ENCODE measurements at regions not wholly inside any gene's neighbourhood (a gene's known extent, or its start where the extent isn't known, plus 50 kb on each side); places are given as distances from the start of the nearest gene placed in this dataset.

DNA sequence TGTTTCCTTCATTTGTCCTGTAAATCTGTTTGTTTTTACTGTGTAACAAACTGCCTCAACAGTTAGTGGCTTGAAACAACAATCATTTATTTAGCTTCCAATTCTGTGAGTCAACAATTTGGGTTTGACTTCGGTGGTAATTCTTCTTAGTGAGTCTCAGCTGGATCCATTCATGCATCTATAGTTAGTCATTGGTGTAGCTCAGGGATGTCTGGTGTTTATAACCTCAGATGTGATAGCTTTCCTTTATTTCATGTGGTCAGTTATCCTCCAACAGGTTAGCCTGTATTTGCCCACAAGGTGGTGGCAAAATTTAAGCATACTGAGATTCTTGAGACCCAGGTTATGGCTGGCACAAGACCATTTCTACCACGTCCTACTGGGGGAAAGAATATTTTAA, 1267.2 kb downstream of the RAPGEF2 start:
- H3K9me3 ChIP-seq (ENCODE audit: insufficient read depth, low read length, severe bottlenecking) = no peaks in the 10 kb centered on the region
- H3K27ac ChIP-seq (ENCODE audit: low read length) = no peak overlapping the region
- no peak for TF ChIP-seq EZH2 (IDR thresholded peaks at IDR 0.05; ENCODE audit: borderline replicate concordance, low read depth, low read length, severe bottlenecking)
- TF ChIP-seq, protein P1, sequence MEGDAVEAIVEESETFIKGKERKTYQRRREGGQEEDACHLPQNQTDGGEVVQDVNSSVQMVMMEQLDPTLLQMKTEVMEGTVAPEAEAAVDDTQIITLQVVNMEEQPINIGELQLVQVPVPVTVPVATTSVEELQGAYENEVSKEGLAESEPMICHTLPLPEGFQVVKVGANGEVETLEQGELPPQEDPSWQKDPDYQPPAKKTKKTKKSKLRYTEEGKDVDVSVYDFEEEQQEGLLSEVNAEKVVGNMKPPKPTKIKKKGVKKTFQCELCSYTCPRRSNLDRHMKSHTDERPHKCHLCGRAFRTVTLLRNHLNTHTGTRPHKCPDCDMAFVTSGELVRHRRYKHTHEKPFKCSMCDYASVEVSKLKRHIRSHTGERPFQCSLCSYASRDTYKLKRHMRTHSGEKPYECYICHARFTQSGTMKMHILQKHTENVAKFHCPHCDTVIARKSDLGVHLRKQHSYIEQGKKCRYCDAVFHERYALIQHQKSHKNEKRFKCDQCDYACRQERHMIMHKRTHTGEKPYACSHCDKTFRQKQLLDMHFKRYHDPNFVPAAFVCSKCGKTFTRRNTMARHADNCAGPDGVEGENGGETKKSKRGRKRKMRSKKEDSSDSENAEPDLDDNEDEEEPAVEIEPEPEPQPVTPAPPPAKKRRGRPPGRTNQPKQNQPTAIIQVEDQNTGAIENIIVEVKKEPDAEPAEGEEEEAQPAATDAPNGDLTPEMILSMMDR (IDR thresholded peaks at IDR 0.05; ENCODE audit: borderline replicate concordance, extremely low read depth, low read length, poor library complexity, severe bottlenecking) = no peak
- H3K27me3 ChIP-seq (ENCODE audit: insufficient read depth, low read length, poor library complexity) = no peaks in the 10 kb centered on the region
- no peaks in the 10 kb centered on the region for H4K20me1 ChIP-seq (ENCODE audit: insufficient read depth, low read length)
- no peak overlapping the region for H3K4me3 ChIP-seq (ENCODE audit: low read depth in 1 of 2, low read length in 2 of 2)
- no peaks in the 10 kb centered on the region for H3K4me1 ChIP-seq (ENCODE audit: insufficient read depth, low read length)
- H2AFZ ChIP-seq (ENCODE audit: low read depth, low read length) = no peak overlapping the region
- no peak overlapping the region for H3K9ac ChIP-seq (ENCODE audit: low read depth, low read length)
- H3K36me3 ChIP-seq (ENCODE audit: insufficient read depth, low read length) = no peaks in the 10 kb centered on the region
- no peak overlapping the region for H3K4me2 ChIP-seq (ENCODE audit: insufficient read depth, low read length)
- no peak for DNase-seq
- no peaks in the 10 kb centered on the region for H3K79me2 ChIP-seq (ENCODE audit: insufficient read depth, low read length)
- ATAC-seq (ENCODE audit: insufficient read depth, low read depth) = no peak

DNA sequence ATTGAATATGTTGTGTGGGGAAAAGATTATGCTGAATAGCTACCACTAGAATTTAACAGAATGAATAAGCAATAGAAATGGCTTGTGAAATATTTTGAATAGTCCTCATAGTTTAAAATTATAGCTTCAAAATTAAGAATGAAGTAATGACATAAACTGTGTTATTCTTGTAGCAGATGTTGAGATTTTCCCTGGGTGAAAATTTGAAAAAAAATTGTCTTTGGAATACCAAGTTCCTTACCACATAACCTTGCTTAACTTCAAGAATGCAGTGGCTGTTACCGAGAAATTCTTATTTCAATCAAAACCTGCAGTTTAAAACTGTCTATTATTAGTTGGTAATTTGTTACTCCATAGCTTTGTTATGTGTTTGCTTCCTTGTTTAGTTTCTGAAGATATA, 1268.6 kb downstream of the RAPGEF2 start:
- Histone ChIP-seq H3K27ac (ENCODE audit: low read length) (no peak overlapping the region), H3K9me3 (ENCODE audit: insufficient read depth, low read length, severe bottlenecking) (no peaks in the 10 kb centered on the region), H3K4me2 (ENCODE audit: insufficient read depth, low read length) (no peak overlapping the region), H4K20me1 (ENCODE audit: insufficient read depth, low read length) (no peaks in the 10 kb centered on the region), H3K36me3 (ENCODE audit: insufficient read depth, low read length) (no peaks in the 10 kb centered on the region), H3K4me3 (ENCODE audit: low read depth in 1 of 2, low read length in 2 of 2) (no peak overlapping the region), H2AFZ (ENCODE audit: low read depth, low read length) (no peak overlapping the region), H3K4me1 (ENCODE audit: insufficient read depth, low read length) (no peaks in the 10 kb centered on the region), H3K79me2 (ENCODE audit: insufficient read depth, low read length) (no peaks in the 10 kb centered on the region), H3K9ac (ENCODE audit: low read depth, low read length) (no peak overlapping the region), H3K27me3 (ENCODE audit: insufficient read depth, low read length, poor library complexity) (no peaks in the 10 kb centered on the region)
- no peak for ATAC-seq (ENCODE audit: insufficient read depth, low read depth)
- TF ChIP-seq, protein P1 (IDR thresholded peaks at IDR 0.05; ENCODE audit: borderline replicate concordance, extremely low read depth, low read length, poor library complexity, severe bottlenecking) = no peak
- TF ChIP-seq EZH2 (IDR thresholded peaks at IDR 0.05; ENCODE audit: borderline replicate concordance, low read depth, low read length, severe bottlenecking) = no peak
- no peak for DNase-seq

DNA sequence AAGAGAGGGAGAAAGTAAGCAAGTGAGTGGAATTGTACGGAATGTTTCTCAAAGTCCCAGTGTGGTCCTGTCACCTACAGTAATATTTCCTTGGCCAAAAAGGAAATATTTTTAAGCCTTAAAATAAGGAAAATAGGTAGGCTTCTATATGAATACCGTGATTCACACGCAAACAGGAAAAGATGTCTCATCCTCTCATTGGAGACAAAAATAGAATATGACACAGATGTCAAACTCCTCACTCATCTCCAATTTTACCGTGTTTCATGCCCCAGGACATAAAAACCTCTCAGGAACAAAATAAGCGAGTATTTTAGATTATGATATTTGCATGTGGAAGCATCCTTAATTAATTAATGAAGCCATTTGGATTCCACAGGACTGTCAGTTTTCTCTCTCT, 1269.5 kb downstream of the RAPGEF2 start:
- Histone ChIP-seq H4K20me1 (ENCODE audit: insufficient read depth, low read length) (no peaks in the 10 kb centered on the region), H3K79me2 (ENCODE audit: insufficient read depth, low read length) (no peaks in the 10 kb centered on the region), H3K27ac (ENCODE audit: low read length) (no peak overlapping the region), H3K36me3 (ENCODE audit: insufficient read depth, low read length) (no peaks in the 10 kb centered on the region), H2AFZ (ENCODE audit: low read depth, low read length) (no peak overlapping the region), H3K9ac (ENCODE audit: low read depth, low read length) (no peak overlapping the region), H3K4me1 (ENCODE audit: insufficient read depth, low read length) (no peaks in the 10 kb centered on the region), H3K4me3 (ENCODE audit: low read depth in 1 of 2, low read length in 2 of 2) (no peak overlapping the region), H3K9me3 (ENCODE audit: insufficient read depth, low read length, severe bottlenecking) (no peaks in the 10 kb centered on the region), H3K27me3 (ENCODE audit: insufficient read depth, low read length, poor library complexity) (no peaks in the 10 kb centered on the region), H3K4me2 (ENCODE audit: insufficient read depth, low read length) (no peak overlapping the region)
- TF ChIP-seq EZH2 (IDR thresholded peaks at IDR 0.05; ENCODE audit: borderline replicate concordance, low read depth, low read length, severe bottlenecking) = no peak
- TF ChIP-seq, protein P1 (IDR thresholded peaks at IDR 0.05; ENCODE audit: borderline replicate concordance, extremely low read depth, low read length, poor library complexity, severe bottlenecking) = no peak
- DNase-seq (no peak), ATAC-seq (ENCODE audit: insufficient read depth, low read depth) (no peak)

DNA sequence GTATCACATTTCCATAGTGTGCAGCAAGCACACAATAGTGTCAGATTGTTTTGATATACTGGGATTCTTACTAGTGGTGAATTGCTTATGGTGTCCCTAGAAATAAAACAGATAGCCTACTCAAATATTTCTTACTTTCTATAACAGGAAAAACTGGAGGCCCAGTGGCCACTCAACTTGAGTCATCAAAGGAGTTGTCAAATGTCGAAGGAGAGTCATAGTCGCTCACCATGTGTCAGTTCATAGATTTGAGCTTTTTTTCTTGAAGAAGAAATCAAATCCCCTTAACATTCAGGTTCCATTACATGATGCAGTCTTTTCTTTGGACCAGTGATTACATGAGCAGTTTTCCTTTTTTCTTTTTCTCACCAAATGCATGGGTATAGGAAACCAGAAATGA, 1271.0 kb downstream of the RAPGEF2 start:
- no peak overlapping the region for H3K9ac ChIP-seq (ENCODE audit: low read depth, low read length)
- no peak overlapping the region for H3K4me2 ChIP-seq (ENCODE audit: insufficient read depth, low read length)
- H3K36me3 ChIP-seq (ENCODE audit: insufficient read depth, low read length) = no peaks in the 10 kb centered on the region
- TF ChIP-seq, protein P1 (IDR thresholded peaks at IDR 0.05; ENCODE audit: borderline replicate concordance, extremely low read depth, low read length, poor library complexity, severe bottlenecking) = no peak
- TF ChIP-seq EZH2 (IDR thresholded peaks at IDR 0.05; ENCODE audit: borderline replicate concordance, low read depth, low read length, severe bottlenecking) = no peak
- DNase-seq (no peak), ATAC-seq (ENCODE audit: insufficient read depth, low read depth) (no peak)
- H4K20me1 ChIP-seq (ENCODE audit: insufficient read depth, low read length) = no peaks in the 10 kb centered on the region
- no peaks in the 10 kb centered on the region for H3K27me3 ChIP-seq (ENCODE audit: insufficient read depth, low read length, poor library complexity)
- H3K4me1 ChIP-seq (ENCODE audit: insufficient read depth, low read length) = no peaks in the 10 kb centered on the region
- no peak overlapping the region for H3K27ac ChIP-seq (ENCODE audit: low read length)
- H3K4me3 ChIP-seq (ENCODE audit: low read depth in 1 of 2, low read length in 2 of 2) = no peak overlapping the region
- no peaks in the 10 kb centered on the region for H3K9me3 ChIP-seq (ENCODE audit: insufficient read depth, low read length, severe bottlenecking)
- H3K79me2 ChIP-seq (ENCODE audit: insufficient read depth, low read length) = no peaks in the 10 kb centered on the region
- H2AFZ ChIP-seq (ENCODE audit: low read depth, low read length) = no peak overlapping the region
